ENCODE measurements at regions not wholly inside any gene's neighbourhood (a gene's known extent, or its start where the extent isn't known, plus 50 kb on each side); places are given as distances from the start of the nearest gene placed in this dataset.
"Not testable (repeated sequence)": the region's sequence is repeated elsewhere in the genome, so short reads cannot be mapped to it uniquely, and the experiment has no call there.

DNA sequence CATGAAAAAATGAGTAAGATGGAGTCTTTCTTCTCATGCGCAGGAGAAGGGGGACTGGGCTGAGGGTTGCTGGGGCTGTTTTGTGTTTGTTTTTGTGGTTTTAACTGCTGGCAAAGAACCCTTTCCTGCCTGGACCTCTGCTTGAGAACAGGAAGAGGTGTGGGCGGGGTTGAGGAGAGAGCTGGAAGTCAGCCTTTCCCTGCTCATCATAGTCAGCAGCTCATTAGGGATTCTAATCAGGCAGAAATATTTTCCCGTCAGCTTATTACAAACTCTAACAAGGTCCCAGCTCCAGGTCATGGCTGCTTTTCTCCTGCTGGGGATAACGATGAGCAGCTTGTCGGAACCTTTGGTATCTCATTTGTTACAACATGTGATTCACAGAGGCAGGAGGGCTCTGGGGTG lies 185.0 kb upstream of the NRXN3 start:
- 96% methylated on average over 5 of the region's 5 CpGs for WGBS
- no peaks in the 10 kb centered on the region for H3K36me3 ChIP-seq (ENCODE audit: insufficient read depth, low read length)
- H3K4me3 ChIP-seq (ENCODE audit: low read length) = no peak overlapping the region
- peaks cover 3% of the 10 kb centered on the region; the same call in 1 of the 2 replicates for H3K4me1 ChIP-seq (ENCODE audit: insufficient read depth, low read length)
- H3K9ac ChIP-seq (ENCODE audit: low read depth, low read length) = no peak overlapping the region
- H3K9me3 ChIP-seq (ENCODE audit: insufficient read depth, low read depth, low read length) = no peaks in the 10 kb centered on the region
- no peak overlapping the region for H3K27ac ChIP-seq (ENCODE audit: low read depth, low read length)
- H3K27me3 ChIP-seq (ENCODE audit: insufficient read depth, low read length) = peaks cover 15% of the 10 kb centered on the region; the same call in 1 of the 2 replicates

DNA sequence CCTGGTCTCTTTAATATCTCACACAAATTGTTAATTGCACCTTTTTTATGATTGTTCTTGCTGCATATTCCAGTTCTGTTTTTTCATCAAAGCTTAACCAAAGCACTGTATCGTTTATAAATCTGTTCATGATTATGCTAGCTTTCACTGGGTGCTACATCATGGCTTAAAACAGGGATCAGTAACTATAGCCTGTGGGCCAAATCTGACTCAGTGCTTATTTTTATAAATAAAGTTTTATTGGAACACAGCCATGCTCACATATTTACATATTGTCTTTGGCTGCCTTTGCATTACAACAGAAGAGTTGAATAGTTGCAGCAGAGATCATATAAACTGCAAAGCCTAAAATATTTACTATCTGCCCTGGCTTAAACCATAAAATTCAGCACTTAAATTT lies 183.4 kb upstream of the NRXN3 start:
- Histone ChIP-seq H3K27ac (ENCODE audit: low read depth, low read length) (no peak overlapping the region), H3K27me3 (ENCODE audit: insufficient read depth, low read length) (0 out of 2 replicates have a peak, but pooled peaks cover under 1% of the 10 kb centered on the region), H3K4me1 (ENCODE audit: insufficient read depth, low read length) (no peaks in the 10 kb centered on the region), H3K4me3 (ENCODE audit: low read length) (no peak overlapping the region), H3K9ac (ENCODE audit: low read depth, low read length) (no peak overlapping the region), H3K36me3 (ENCODE audit: insufficient read depth, low read length) (no peaks in the 10 kb centered on the region), H3K9me3 (ENCODE audit: insufficient read depth, low read depth, low read length) (no peaks in the 10 kb centered on the region)
- 96% methylated on average over 1 of the region's 1 CpG for WGBS

DNA sequence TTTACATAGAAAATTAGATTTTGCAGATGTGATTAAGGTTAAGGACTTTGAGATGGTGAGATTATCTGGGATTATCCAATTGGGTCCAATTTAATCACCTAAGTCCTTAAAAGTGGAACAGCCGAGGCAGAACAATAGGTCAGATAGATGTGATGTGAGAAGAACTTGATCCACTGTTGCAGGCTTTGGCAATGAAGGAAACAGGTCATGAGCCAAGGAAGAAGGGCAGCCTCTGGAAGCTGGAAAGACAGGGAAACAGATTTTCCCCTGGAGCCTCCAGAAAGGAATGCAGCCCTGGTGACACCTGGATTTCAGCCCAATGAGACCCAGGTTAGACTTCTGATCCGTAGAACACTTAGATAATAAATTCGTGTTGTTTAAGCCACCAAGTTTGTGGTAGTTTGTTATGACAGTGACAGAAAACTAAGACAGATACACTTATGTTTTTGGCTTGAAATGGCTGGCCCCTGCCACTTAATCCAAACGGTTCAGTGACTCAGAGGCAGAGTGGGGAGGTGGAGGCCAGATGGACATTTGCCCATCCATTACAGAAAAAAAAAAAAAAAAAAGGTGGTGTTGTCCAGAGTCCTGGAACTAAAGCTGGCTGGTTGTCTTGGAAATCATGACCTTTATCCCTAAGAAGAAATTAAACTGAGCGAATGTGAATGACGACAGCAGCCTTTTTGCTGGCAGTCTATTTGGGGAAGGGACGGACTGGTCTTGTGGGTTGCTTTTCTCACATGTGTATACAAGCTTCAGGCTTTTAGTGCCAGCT lies 181.9 kb upstream of the NRXN3 start:
- Histone ChIP-seq H3K9ac (ENCODE audit: low read depth, low read length) (no peak overlapping the region), H3K9me3 (ENCODE audit: insufficient read depth, low read depth, low read length) (no peaks in the 10 kb centered on the region), H3K27ac (ENCODE audit: low read depth, low read length) (no peak overlapping the region), H3K36me3 (ENCODE audit: insufficient read depth, low read length) (no peaks in the 10 kb centered on the region), H3K4me3 (ENCODE audit: low read length) (no peak overlapping the region), H3K27me3 (ENCODE audit: insufficient read depth, low read length) (no peaks in the 10 kb centered on the region), H3K4me1 (ENCODE audit: insufficient read depth, low read length) (no peaks in the 10 kb centered on the region)
- 95% methylated on average over 7 of the region's 7 CpGs for WGBS

DNA sequence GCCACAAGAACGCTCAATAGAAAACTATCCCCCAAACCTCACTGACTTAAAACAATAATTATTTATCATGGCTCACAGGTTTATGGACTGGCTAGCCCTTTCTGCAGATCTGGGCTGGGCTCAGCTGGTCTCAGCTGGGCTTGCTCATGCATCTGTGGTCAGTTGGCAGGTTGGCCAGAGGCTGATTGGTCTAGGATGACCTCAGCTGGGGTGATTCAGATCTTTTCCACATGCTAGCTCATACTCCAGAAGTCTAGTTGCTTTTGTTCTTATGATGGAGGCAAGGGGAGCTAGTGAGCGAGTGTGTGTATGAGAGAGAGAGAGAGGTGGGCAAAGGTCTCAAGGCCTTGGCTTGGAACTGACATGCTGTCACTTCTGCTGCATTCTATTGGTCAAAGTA lies 181.2 kb upstream of the NRXN3 start:
- Histone ChIP-seq H3K27ac (ENCODE audit: low read depth, low read length) (no peak overlapping the region), H3K27me3 (ENCODE audit: insufficient read depth, low read length) (no peaks in the 10 kb centered on the region), H3K4me3 (ENCODE audit: low read length) (no peak overlapping the region), H3K9me3 (ENCODE audit: insufficient read depth, low read depth, low read length) (no peaks in the 10 kb centered on the region), H3K9ac (ENCODE audit: low read depth, low read length) (no peak overlapping the region), H3K4me1 (ENCODE audit: insufficient read depth, low read length) (no peaks in the 10 kb centered on the region), H3K36me3 (ENCODE audit: insufficient read depth, low read length) (no peaks in the 10 kb centered on the region)
- WGBS = 86% methylated on average over 2 of the region's 2 CpGs

DNA sequence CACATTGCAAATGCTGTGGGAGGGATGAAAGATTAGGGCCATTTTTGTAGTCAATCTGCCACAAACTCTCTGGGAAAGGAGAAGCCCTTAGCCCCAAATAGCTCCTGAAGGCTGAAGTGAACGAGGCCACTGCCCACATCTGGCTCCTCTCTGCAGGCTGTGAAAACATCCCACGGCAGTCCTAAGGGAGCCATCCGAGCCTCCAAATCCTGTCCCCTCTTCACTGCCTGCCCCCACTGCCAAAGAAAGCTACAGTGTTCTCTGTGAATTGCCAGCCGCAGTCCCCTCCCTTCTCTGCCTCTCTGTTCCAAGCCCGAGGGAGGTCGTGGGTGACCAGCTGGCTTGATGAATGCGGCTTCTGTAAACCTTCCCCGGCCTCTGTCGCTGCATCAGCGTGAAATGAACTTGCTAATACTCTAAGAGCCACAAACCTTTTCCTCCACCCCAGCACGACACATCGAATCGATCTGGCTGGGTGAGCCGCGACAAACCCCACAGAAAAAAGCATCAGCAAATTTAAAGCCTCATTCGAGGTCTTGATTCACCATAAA lies 180.7 kb upstream of the NRXN3 start:
- WGBS = 80% methylated on average over 16 of the region's 16 CpGs
- no peak overlapping the region for H3K9ac ChIP-seq (ENCODE audit: low read depth, low read length)
- H3K4me3 ChIP-seq (ENCODE audit: low read length) = no peak overlapping the region
- no peaks in the 10 kb centered on the region for H3K27me3 ChIP-seq (ENCODE audit: insufficient read depth, low read length)
- H3K27ac ChIP-seq (ENCODE audit: low read depth, low read length) = no peak overlapping the region
- no peaks in the 10 kb centered on the region for H3K4me1 ChIP-seq (ENCODE audit: insufficient read depth, low read length)
- H3K9me3 ChIP-seq (ENCODE audit: insufficient read depth, low read depth, low read length) = 0 out of 2 replicates have a peak, but pooled peaks cover 3% of the 10 kb centered on the region
- no peaks in the 10 kb centered on the region for H3K36me3 ChIP-seq (ENCODE audit: insufficient read depth, low read length)

GRCh38 chr14:77990337-77990736 lies 179.8 kb upstream of the NRXN3 start:
- Histone ChIP-seq H3K9ac (ENCODE audit: low read depth, low read length) (no peak overlapping the region), H3K27ac (ENCODE audit: low read depth, low read length) (no peak overlapping the region), H3K4me1 (ENCODE audit: insufficient read depth, low read length) (no peaks in the 10 kb centered on the region), H3K4me3 (ENCODE audit: low read length) (no peak overlapping the region), H3K27me3 (ENCODE audit: insufficient read depth, low read length) (no peaks in the 10 kb centered on the region), H3K36me3 (ENCODE audit: insufficient read depth, low read length) (no peaks in the 10 kb centered on the region), H3K9me3 (ENCODE audit: insufficient read depth, low read depth, low read length) (peaks cover 6% of the 10 kb centered on the region; the same call in 1 of the 2 replicates)
- 92% methylated on average over 3 of the region's 3 CpGs for WGBS

DNA sequence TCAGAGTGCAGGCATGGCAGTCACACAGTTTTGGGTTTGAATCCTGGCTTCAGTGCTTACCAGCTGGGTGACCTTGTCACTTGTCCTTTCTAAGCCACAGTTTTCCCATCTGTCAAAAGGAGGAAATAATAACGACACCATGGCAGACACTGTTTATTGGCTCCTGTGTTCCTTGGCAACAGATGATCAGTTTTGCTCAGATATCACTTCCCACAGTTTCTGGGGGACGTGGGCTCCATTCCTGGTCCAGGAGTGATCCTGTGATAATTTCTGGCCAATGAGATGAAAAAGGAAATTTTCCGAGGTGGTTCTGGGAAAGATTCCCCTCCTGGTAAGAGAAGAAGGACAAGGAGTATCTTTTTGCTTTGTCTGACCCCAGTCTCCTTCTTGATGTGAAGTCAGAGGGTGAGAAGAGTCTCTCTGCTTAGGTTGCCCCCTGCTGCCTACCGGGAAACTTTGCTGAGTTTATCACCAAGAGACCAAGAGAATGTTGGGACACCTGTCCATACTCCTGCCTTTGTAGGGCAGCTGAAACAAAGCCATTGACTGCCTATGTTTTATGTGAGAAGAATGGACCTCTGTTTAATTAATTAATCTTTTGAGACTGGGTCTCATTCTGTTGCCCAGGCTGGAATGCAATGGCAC lies 178.9 kb upstream of the NRXN3 start:
- no peak overlapping the region for H3K9ac ChIP-seq (ENCODE audit: low read depth, low read length)
- H3K36me3 ChIP-seq (ENCODE audit: insufficient read depth, low read length) = no peaks in the 10 kb centered on the region
- H3K27me3 ChIP-seq (ENCODE audit: insufficient read depth, low read length) = no peaks in the 10 kb centered on the region
- no peaks in the 10 kb centered on the region for H3K4me1 ChIP-seq (ENCODE audit: insufficient read depth, low read length)
- no peak overlapping the region for H3K4me3 ChIP-seq (ENCODE audit: low read length)
- peaks cover 6% of the 10 kb centered on the region; the same call in 1 of the 2 replicates for H3K9me3 ChIP-seq (ENCODE audit: insufficient read depth, low read depth, low read length)
- no peak overlapping the region for H3K27ac ChIP-seq (ENCODE audit: low read depth, low read length)
- WGBS = 77% methylated on average over 4 of the region's 4 CpGs

DNA sequence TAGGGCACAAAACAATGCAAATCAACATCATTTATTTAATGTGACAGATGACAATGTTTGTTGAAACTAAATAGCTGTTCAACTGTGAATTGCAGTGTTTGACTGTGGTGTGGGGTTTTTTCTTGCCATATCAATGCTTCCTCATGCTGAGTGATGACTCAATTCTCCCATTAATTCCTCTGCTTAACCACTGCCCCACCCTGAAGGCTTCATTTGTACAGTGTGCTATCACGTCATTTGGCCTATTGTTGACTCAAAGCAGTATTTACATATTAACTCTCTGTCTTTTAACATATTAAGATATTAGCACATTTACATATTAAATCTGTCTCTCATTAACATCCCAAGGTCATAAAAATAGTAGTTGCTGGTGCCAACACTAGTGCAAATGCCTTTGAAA lies 164.8 kb upstream of the NRXN3 start:
- Histone ChIP-seq H3K9ac (ENCODE audit: low read depth, low read length) (no peak overlapping the region), H3K27me3 (ENCODE audit: insufficient read depth, low read length) (no peaks in the 10 kb centered on the region), H3K36me3 (ENCODE audit: insufficient read depth, low read length) (no peaks in the 10 kb centered on the region), H3K4me3 (ENCODE audit: low read length) (no peak overlapping the region), H3K4me1 (ENCODE audit: insufficient read depth, low read length) (no peaks in the 10 kb centered on the region), H3K9me3 (ENCODE audit: insufficient read depth, low read depth, low read length) (0 out of 2 replicates have a peak, but pooled peaks cover 16% of the 10 kb centered on the region), H3K27ac (ENCODE audit: low read depth, low read length) (no peak overlapping the region)
- 83% methylated on average over 1 of the region's 1 CpG for WGBS

DNA sequence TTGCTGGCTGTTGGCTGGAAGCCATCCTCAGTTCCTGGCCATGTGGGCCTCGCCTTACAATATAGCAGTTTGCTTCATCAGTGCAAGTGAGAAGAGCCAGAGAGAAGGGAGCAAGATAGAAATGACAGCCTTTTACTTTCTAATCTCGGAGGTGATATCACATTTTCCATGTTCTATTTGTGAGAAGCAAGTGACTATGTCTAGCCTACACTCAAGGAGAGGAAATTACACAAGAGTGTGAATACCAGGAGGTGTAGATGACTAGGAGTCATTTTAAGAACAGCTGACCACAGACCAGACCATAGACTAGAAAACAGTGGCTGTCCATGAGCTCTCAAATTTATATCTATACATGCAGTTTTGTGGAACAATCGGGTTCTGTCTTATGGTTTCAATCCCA lies 163.0 kb upstream of the NRXN3 start:
- Histone ChIP-seq H3K27me3 (ENCODE audit: insufficient read depth, low read length) (no peaks in the 10 kb centered on the region), H3K9ac (ENCODE audit: low read depth, low read length) (no peak overlapping the region), H3K27ac (ENCODE audit: low read depth, low read length) (no peak overlapping the region), H3K36me3 (ENCODE audit: insufficient read depth, low read length) (no peaks in the 10 kb centered on the region), H3K9me3 (ENCODE audit: insufficient read depth, low read depth, low read length) (0 out of 2 replicates have a peak, but pooled peaks cover 16% of the 10 kb centered on the region), H3K4me1 (ENCODE audit: insufficient read depth, low read length) (no peaks in the 10 kb centered on the region), H3K4me3 (ENCODE audit: low read length) (no peak overlapping the region)
- WGBS = 85% methylated on average over 3 of the region's 3 CpGs

DNA sequence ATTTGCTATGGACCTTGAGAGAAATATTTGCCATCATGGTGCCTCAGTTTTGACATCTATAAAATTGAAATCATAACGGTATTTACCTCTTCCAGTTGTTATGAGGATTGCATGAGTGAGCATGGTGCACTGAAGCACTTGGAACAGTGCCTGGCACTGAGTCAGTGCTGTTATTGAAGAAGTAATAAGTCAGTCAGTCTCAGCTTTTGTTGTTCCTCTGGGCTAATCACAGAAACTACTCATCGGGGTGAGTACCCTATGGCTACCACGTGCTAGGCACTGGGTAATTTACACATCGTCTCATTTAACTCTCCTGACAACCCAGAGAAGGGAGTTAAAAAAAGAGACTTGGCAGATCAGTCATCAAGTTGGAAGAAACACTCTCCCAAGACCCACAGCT lies 159.5 kb upstream of the NRXN3 start:
- H3K4me1 ChIP-seq (ENCODE audit: insufficient read depth, low read length) = no peaks in the 10 kb centered on the region
- 78% methylated on average over 4 of the region's 4 CpGs for WGBS

DNA sequence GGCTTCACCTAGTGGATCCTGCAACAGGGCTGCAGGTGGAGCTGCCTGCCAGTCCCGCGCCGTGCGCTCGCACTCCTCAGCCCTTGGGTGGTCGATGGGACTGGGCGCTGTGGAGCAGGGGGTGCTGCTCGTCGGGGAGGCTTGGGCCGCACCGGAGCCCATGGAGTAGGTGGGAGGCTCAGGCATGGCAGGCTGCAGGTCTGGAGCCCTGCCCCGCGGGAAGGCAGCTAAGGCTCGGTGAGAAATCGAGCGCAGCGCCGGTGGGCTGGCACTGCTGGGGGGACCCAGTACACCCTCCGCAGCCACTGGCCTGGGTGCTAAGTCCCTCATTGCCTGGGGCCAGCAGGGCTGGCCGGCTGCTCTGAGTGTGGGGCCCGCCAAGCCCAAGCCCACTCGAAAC lies 156.3 kb upstream of the NRXN3 start:
- H3K9ac ChIP-seq (ENCODE audit: low read depth, low read length); H3K27ac ChIP-seq (ENCODE audit: low read depth, low read length); H3K9me3 ChIP-seq (ENCODE audit: insufficient read depth, low read depth, low read length); H3K27me3 ChIP-seq (ENCODE audit: insufficient read depth, low read length); H3K36me3 ChIP-seq (ENCODE audit: insufficient read depth, low read length); H3K4me3 ChIP-seq (ENCODE audit: low read length); H3K4me1 ChIP-seq (ENCODE audit: insufficient read depth, low read length): not testable (repeated sequence)
- WGBS = 92% methylated on average over 22 of the region's 22 CpGs

More for the DNA sequence above, 159.5 kb upstream of the NRXN3 start:
- Histone ChIP-seq H3K27ac (ENCODE audit: low read depth, low read length) (no peak overlapping the region), H3K4me3 (ENCODE audit: low read length) (no peak overlapping the region), H3K36me3 (ENCODE audit: insufficient read depth, low read length) (no peaks in the 10 kb centered on the region), H3K9ac (ENCODE audit: low read depth, low read length) (no peak overlapping the region), H3K27me3 (ENCODE audit: insufficient read depth, low read length) (no peaks in the 10 kb centered on the region), H3K9me3 (ENCODE audit: insufficient read depth, low read depth, low read length) (no peaks in the 10 kb centered on the region)
